ENCODE measurements at regions not wholly inside any gene's neighbourhood (a gene's known extent, or its start where the extent isn't known, plus 50 kb on each side); places are given as distances from the start of the nearest gene placed in this dataset.

- DNase-seq, result no peak
Observed at GRCh38 chr2:240349133-240350005, 86.1 kb upstream of the GPC1 start.

- no peak for DNase-seq
Observed at GRCh38 chr2:240350006-240350355, 85.5 kb upstream of the GPC1 start.

- no peak for DNase-seq
Observed at GRCh38 chr2:240350696-240351087, 84.8 kb upstream of the GPC1 start.

GRCh38 chr2:240351088-240351741 lies 84.2 kb upstream of the GPC1 start:
- DNase-seq, result no peak

GRCh38 chr2:240351826-240352426 lies 83.5 kb upstream of the GPC1 start:
- DNase-seq, result no peak

- DNase-seq, result no peak
Observed at GRCh38 chr2:240353086-240353798, 82.2 kb upstream of the GPC1 start.

GRCh38 chr2:240353944-240354343 lies 81.5 kb upstream of the GPC1 start:
- DNase-seq, result no peak

GRCh38 chr2:240355001-240355891 lies 80.2 kb upstream of the GPC1 start:
- DNase-seq, result no peak

- DNase-seq, result no peak
Observed at GRCh38 chr2:240355962-240356361, 79.5 kb upstream of the GPC1 start.

GRCh38 chr2:240356700-240357640 lies 78.5 kb upstream of the GPC1 start:
- no peak for DNase-seq

GRCh38 chr2:240357641-240358012 lies 77.8 kb upstream of the GPC1 start:
- DNase-seq, result no peak

- DNase-seq, result no peak
Observed at GRCh38 chr2:240358080-240358479, 77.4 kb upstream of the GPC1 start.

- DNase-seq, result no peak
Observed at GRCh38 chr2:240358821-240359397, 76.6 kb upstream of the GPC1 start.

- no peak for DNase-seq
Observed at GRCh38 chr2:240359695-240360094, 75.8 kb upstream of the GPC1 start.

GRCh38 chr2:240360645-240361475 lies 74.6 kb upstream of the GPC1 start:
- no peak for DNase-seq

- no peak for DNase-seq
Observed at GRCh38 chr2:240362216-240362755, 73.2 kb upstream of the GPC1 start.

GRCh38 chr2:240362826-240363745 lies 72.4 kb upstream of the GPC1 start:
- no peak for DNase-seq
